Liver (tissue), 3 donors: ENCODE measurements at regions not wholly inside any gene's neighbourhood (a gene's known extent, or its start where the extent isn't known, plus 50 kb on each side); places are given as distances from the start of the nearest gene placed in this dataset.

Experiments used
- TF ChIP-seq, protein P1 (sequence below): fragments of 150-350 bp; IDR thresholded peaks from 2 replicates; pipeline ENCODE4 v1.5.1; 2017; ENCODE audit warnings: improper control_type of control experiment, low read depth, low read length; ENCODE audit not compliant: missing input control
- TF ChIP-seq, protein P2 (sequence below): IDR thresholded peaks from 2 replicates; pipeline ENCODE4 v1.6.1; 2016; ENCODE audit warnings: antibody characterized with exemption
- donor health status: healthy.
- donor health status: healthy.

DNA sequence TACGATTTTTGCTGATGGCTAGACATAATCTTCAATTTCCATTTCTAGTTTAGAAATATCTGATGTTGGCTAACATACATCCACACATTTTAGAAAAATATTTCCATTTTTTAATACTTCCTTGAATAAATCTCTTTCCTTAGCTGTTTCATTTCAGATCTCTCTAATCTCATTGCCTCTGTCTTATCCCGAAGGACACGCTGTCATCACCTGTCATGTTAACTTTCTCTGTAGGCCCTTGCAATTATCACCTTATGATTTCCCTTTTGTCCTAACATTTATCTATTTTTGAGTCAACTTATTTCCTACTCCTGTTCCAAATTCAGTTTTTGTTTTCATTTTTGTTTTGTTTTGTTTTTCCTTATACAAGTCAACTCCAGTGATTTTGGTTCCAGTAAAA lies 173.1 kb upstream of the POM121L12 start:
- TF ChIP-seq, protein P1, sequence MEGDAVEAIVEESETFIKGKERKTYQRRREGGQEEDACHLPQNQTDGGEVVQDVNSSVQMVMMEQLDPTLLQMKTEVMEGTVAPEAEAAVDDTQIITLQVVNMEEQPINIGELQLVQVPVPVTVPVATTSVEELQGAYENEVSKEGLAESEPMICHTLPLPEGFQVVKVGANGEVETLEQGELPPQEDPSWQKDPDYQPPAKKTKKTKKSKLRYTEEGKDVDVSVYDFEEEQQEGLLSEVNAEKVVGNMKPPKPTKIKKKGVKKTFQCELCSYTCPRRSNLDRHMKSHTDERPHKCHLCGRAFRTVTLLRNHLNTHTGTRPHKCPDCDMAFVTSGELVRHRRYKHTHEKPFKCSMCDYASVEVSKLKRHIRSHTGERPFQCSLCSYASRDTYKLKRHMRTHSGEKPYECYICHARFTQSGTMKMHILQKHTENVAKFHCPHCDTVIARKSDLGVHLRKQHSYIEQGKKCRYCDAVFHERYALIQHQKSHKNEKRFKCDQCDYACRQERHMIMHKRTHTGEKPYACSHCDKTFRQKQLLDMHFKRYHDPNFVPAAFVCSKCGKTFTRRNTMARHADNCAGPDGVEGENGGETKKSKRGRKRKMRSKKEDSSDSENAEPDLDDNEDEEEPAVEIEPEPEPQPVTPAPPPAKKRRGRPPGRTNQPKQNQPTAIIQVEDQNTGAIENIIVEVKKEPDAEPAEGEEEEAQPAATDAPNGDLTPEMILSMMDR, result no peak
- TF ChIP-seq, protein P2, sequence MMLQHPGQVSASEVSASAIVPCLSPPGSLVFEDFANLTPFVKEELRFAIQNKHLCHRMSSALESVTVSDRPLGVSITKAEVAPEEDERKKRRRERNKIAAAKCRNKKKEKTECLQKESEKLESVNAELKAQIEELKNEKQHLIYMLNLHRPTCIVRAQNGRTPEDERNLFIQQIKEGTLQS, result no peak
